ENCODE measurements at regions not wholly inside any gene's neighbourhood (a gene's known extent, or its start where the extent isn't known, plus 50 kb on each side); places are given as distances from the start of the nearest gene placed in this dataset.

GRCh38 chr10:78150756-78151155, 117.1 kb downstream of the RPS24 start:
- no peaks in the 10 kb centered on the region for H3K4me1 ChIP-seq
- H3K36me3 ChIP-seq = no peaks in the 10 kb centered on the region
- TF ChIP-seq, protein P1, sequence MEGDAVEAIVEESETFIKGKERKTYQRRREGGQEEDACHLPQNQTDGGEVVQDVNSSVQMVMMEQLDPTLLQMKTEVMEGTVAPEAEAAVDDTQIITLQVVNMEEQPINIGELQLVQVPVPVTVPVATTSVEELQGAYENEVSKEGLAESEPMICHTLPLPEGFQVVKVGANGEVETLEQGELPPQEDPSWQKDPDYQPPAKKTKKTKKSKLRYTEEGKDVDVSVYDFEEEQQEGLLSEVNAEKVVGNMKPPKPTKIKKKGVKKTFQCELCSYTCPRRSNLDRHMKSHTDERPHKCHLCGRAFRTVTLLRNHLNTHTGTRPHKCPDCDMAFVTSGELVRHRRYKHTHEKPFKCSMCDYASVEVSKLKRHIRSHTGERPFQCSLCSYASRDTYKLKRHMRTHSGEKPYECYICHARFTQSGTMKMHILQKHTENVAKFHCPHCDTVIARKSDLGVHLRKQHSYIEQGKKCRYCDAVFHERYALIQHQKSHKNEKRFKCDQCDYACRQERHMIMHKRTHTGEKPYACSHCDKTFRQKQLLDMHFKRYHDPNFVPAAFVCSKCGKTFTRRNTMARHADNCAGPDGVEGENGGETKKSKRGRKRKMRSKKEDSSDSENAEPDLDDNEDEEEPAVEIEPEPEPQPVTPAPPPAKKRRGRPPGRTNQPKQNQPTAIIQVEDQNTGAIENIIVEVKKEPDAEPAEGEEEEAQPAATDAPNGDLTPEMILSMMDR (IDR thresholded peaks at IDR 0.05; ENCODE audit: low read depth, low read length) = no peak
- H3K9me3 ChIP-seq = no peaks in the 10 kb centered on the region
- DNase-seq = no peak
- H3K4me3 ChIP-seq (ENCODE audit: low read depth, low read length) = no peak overlapping the region
- no peaks in the 10 kb centered on the region for H3K27me3 ChIP-seq

- Histone ChIP-seq H3K9me3 (no peaks in the 10 kb centered on the region), H3K27me3 (no peaks in the 10 kb centered on the region)
- no peak for DNase-seq
These were observed 122.1 kb downstream of the RPS24 start for GRCh38 chr10:78155722-78156121.

GRCh38 chr10:78160591-78160990, 126.9 kb downstream of the RPS24 start:
- Histone ChIP-seq H3K4me1 (peaks cover 2% of the 10 kb centered on the region; the same call in 1 of the 2 replicates), H3K9me3 (no peaks in the 10 kb centered on the region), H3K4me3 (ENCODE audit: low read depth, low read length) (no peak overlapping the region), H3K27me3 (no peaks in the 10 kb centered on the region), H3K36me3 (no peaks in the 10 kb centered on the region)
- TF ChIP-seq, protein P1 (IDR thresholded peaks at IDR 0.05; ENCODE audit: low read depth, low read length) = no peak
- DNase-seq = no peak

More at GRCh38 chr10:78155722-78156121, 122.1 kb downstream of the RPS24 start:
- Histone ChIP-seq H3K36me3 (no peaks in the 10 kb centered on the region), H3K4me1 (no peaks in the 10 kb centered on the region), H3K4me3 (ENCODE audit: low read depth, low read length) (no peak overlapping the region)
- TF ChIP-seq, protein P1 (IDR thresholded peaks at IDR 0.05; ENCODE audit: low read depth, low read length) = peak; percentile 13; the same call in 1 of the 2 replicates

DNA sequence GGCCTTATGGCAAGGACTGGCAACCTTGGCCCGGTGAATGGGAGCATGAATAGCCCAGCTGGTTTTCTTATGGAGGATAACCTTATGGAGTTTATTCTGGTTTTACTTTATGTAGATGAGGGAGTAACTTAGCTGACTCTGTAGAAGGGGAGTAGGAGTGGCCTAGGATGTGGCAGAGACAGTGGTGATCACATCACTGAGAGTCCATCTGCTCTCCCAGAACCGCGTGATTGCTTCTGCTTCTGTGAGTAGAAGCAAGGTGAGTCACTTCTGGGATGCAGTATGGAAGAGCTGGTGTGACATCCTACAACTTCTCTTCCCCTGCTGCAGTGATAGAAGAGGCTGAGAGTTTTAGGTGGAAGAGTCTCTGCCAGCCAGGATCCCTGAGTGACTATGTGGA, 129.2 kb downstream of the RPS24 start:
- Histone ChIP-seq H3K9me3 (no peaks in the 10 kb centered on the region), H3K27me3 (no peaks in the 10 kb centered on the region), H3K36me3 (no peaks in the 10 kb centered on the region), H3K4me1 (peaks cover 5% of the 10 kb centered on the region; the same call in 1 of the 2 replicates), H3K4me3 (ENCODE audit: low read depth, low read length) (no peak overlapping the region)
- no peak for DNase-seq
- TF ChIP-seq, protein P1 (IDR thresholded peaks at IDR 0.05; ENCODE audit: low read depth, low read length) = no peak

DNA sequence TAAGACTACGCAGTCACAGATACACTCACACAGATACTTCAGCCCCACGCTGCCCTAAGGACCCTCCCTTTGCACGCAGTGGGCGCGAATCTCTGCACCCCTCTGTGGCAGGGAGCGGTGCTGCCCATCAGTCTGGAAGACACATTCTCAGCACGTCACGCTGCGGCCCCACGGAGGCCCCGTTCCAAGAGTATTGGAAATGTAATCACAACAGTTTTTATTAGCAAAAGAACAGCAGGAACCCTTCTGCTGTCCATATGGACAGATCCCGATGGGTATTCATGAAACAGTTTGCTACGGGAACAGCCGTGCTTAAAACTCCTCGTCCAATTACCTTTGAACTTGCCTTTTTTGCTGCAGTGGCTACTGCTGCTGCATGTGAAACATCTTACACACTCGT, 131.0 kb downstream of the RPS24 start:
- TF ChIP-seq, protein P1 (IDR thresholded peaks at IDR 0.05; ENCODE audit: low read depth, low read length) = no peak
- DNase-seq = no peak

GRCh38 chr10:78165172-78165571, 131.5 kb downstream of the RPS24 start:
- Histone ChIP-seq H3K36me3 (no peaks in the 10 kb centered on the region), H3K4me3 (ENCODE audit: low read depth, low read length) (no peak overlapping the region), H3K9me3 (no peaks in the 10 kb centered on the region), H3K27me3 (no peaks in the 10 kb centered on the region), H3K4me1 (peaks cover 5% of the 10 kb centered on the region; the same call in 1 of the 2 replicates)
- TF ChIP-seq, protein P1 (IDR thresholded peaks at IDR 0.05; ENCODE audit: low read depth, low read length) = no peak
- DNase-seq = no peak

More for the DNA sequence above, 131.0 kb downstream of the RPS24 start:
- Histone ChIP-seq H3K36me3 (no peaks in the 10 kb centered on the region), H3K9me3 (no peaks in the 10 kb centered on the region), H3K4me1 (peaks cover 5% of the 10 kb centered on the region; the same call in 1 of the 2 replicates), H3K4me3 (ENCODE audit: low read depth, low read length) (no peak overlapping the region), H3K27me3 (no peaks in the 10 kb centered on the region)
